ENCODE measurements at regions not wholly inside any gene's neighbourhood (a gene's known extent, or its start where the extent isn't known, plus 50 kb on each side); places are given as distances from the start of the nearest gene placed in this dataset.

- TF ChIP-seq, protein P1, sequence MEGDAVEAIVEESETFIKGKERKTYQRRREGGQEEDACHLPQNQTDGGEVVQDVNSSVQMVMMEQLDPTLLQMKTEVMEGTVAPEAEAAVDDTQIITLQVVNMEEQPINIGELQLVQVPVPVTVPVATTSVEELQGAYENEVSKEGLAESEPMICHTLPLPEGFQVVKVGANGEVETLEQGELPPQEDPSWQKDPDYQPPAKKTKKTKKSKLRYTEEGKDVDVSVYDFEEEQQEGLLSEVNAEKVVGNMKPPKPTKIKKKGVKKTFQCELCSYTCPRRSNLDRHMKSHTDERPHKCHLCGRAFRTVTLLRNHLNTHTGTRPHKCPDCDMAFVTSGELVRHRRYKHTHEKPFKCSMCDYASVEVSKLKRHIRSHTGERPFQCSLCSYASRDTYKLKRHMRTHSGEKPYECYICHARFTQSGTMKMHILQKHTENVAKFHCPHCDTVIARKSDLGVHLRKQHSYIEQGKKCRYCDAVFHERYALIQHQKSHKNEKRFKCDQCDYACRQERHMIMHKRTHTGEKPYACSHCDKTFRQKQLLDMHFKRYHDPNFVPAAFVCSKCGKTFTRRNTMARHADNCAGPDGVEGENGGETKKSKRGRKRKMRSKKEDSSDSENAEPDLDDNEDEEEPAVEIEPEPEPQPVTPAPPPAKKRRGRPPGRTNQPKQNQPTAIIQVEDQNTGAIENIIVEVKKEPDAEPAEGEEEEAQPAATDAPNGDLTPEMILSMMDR (conservative IDR thresholded peaks at IDR 0.05; ENCODE audit: low read depth in 2 of 2), result no peak
- TF ChIP-seq EZH2phosphoT487 (IDR thresholded peaks at IDR 0.05; ENCODE audit: unreplicated experiment), result no peak
- no peak for TF ChIP-seq POLR2AphosphoS5 (IDR thresholded peaks at IDR 0.05; ENCODE audit: low read depth)
- no peak for TF ChIP-seq REST (IDR thresholded peaks at IDR 0.05; ENCODE audit: unreplicated experiment)
- TF ChIP-seq STAT1 (IDR thresholded peaks at IDR 0.05; ENCODE audit: unreplicated experiment), result no peak
- TF ChIP-seq EZH2 (IDR thresholded peaks at IDR 0.05; ENCODE audit: low read depth, unreplicated experiment), result no peak
- TF ChIP-seq ZNF331 (CRISPR knock-in tag; IDR thresholded peaks at IDR 0.05; ENCODE audit: low read depth), result no peak
Observed at GRCh38 chr11:15453211-15453765, 338.6 kb downstream of the INSC start.
